Coronary artery (tissue), 2 donors: ENCODE measurements at regions not wholly inside any gene's neighbourhood (a gene's known extent, or its start where the extent isn't known, plus 50 kb on each side); places are given as distances from the start of the nearest gene placed in this dataset.

ENCODE experiments used
- DNase-seq: peaks from one replicate; pipeline ENCODE4 v3.0.0-alpha.2; 2017; ENCODE audit warnings: low spot score
- H3K27ac ChIP-seq, 2 donors: fragments of 200-600 bp; sonication (generic); one replicate each; pipeline ENCODE4 v1.5.1; 2016 to 2019
- H3K4me3 ChIP-seq: fragments of 200-600 bp; sonication (generic); 2 replicates; pipeline ENCODE4 v1.5.1; 2016; ENCODE audit warnings: mild to moderate bottlenecking, moderate library complexity
- CTCF ChIP-seq: fragments of 200-600 bp; sonication (generic); IDR thresholded peaks from one replicate; pipeline ENCODE4 v1.5.1; 2019; ENCODE audit warnings: antibody characterized with exemption

GRCh38 chr19:46911456-46911855, 50.7 kb downstream of the ARHGAP35 start:
- no peak for TF ChIP-seq CTCF
- no peak overlapping the region for H3K4me3 ChIP-seq
- no peak overlapping the region for H3K27ac ChIP-seq
- no peak for DNase-seq

- H3K4me3 ChIP-seq = peak overlapping the region; percentile 31
- peak overlapping the region in 1 of 2 donors; percentile 27 for H3K27ac ChIP-seq
- no peak for DNase-seq
- no peak for TF ChIP-seq CTCF
Observed at GRCh38 chr19:46913198-46913851, 52.5 kb downstream of the ARHGAP35 start.

GRCh38 chr19:46913852-46914430, 53.1 kb downstream of the ARHGAP35 start:
- peak overlapping the region; percentile 27 to 60 for H3K27ac ChIP-seq
- peak overlapping the region; percentile 31 for H3K4me3 ChIP-seq
- no peak for DNase-seq
- no peak for TF ChIP-seq CTCF

- DNase-seq = no peak
- H3K27ac ChIP-seq = no peak overlapping the region
- H3K4me3 ChIP-seq = no peak overlapping the region
- no peak for TF ChIP-seq CTCF
Observed at GRCh38 chr19:46915386-46915785, 54.6 kb downstream of the ARHGAP35 start.

- Histone ChIP-seq H3K4me3 (no peak overlapping the region), H3K27ac (no peak overlapping the region)
- no peak for DNase-seq
- no peak for TF ChIP-seq CTCF
Observed at GRCh38 chr19:46917002-46917401, 56.2 kb downstream of the ARHGAP35 start.

GRCh38 chr19:46919324-46919723, 58.5 kb downstream of the ARHGAP35 start:
- no peak for TF ChIP-seq CTCF
- DNase-seq = no peak

GRCh38 chr19:46920362-46920761, 59.6 kb downstream of the ARHGAP35 start:
- no peak overlapping the region for H3K4me3 ChIP-seq
- TF ChIP-seq CTCF = no peak
- no peak overlapping the region for H3K27ac ChIP-seq
- DNase-seq = no peak

More at GRCh38 chr19:46919324-46919723, 58.5 kb downstream of the ARHGAP35 start:
- no peak overlapping the region for H3K27ac ChIP-seq
- no peak overlapping the region for H3K4me3 ChIP-seq
